HG03558 (cell line): ENCODE measurements at regions not wholly inside any gene's neighbourhood (a gene's known extent, or its start where the extent isn't known, plus 50 kb on each side); places are given as distances from the start of the nearest gene placed in this dataset.
"Not testable (repeated sequence)": the region's sequence is repeated elsewhere in the genome, so short reads cannot be mapped to it uniquely, and the experiment has no call there.

Experiments
- ATAC-seq: cut with Tn5 transposase; IDR thresholded peaks from one replicate; pipeline ENCODE4 v1.9.1; 2021; ENCODE audit warnings: moderate number of reproducible peaks; ENCODE audit not compliant: unreplicated experiment; ENCODE audit errors: extremely low read depth

GRCh38 chrX:52261125-52261462, 76.4 kb downstream of the MAGED4 start:
- ATAC-seq = no peak

- peak; percentile 94 for ATAC-seq
Observed at GRCh38 chrX:52261463-52262194, 76.9 kb downstream of the MAGED4 start.

DNA sequence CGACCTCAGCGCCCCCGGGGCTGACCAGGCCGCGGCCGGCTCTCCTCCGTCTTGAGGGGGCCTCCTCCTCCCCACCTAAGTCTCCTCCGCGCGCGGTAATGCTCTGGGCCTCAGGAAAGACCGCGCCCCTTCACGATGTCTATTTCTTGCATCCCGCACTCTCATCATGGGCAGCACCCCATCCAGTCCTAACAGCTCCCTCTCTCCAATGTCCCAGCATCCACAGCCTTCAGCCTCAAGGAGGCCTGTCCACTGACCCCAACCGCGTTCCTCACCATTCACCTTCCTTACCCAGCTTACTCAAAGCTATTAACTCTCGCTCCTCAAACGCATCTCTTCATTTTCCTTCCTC, 77.5 kb downstream of the MAGED4 start:
- no peak for ATAC-seq

- ATAC-seq = no peak
Observed at GRCh38 chrX:52263417-52263816, 78.7 kb downstream of the MAGED4 start.

DNA sequence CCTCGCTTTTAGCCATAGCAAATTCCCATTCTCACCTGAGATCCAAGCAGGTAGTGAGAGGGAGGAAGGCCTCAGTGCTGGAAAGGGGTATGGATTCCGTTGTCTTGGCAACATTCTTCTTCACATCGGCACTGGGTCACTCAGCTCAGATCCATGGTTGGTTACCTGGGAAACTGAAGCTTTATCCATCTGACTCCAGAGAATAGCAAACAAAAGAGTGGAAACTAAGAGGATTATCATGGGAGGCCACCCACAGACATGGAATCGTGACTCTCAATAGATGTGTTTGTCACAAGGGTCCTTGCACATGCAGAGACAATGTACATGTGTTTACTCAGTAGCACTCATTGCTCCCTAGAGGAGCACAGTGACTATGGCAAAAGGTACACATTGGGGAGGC, 81.0 kb downstream of the MAGED4 start:
- no peak for ATAC-seq

DNA sequence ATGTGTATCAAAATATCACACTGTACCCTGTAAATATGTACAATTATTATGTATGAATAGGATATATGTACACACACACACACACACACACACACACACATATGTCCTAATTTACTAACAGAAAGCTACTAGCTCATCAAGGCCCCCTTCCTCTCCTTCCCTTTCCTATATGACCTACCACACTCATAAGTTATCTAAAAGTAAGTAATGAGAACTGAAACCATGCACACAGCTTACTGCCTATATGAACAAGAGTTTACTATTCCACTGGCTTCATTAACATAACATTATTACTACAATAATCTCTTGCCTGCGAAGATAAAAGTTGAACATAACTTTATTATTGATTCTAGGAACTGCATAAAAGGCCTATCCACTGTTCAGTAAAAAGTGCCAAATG, 83.8 kb downstream of the MAGED4 start:
- not testable (repeated sequence) for ATAC-seq

GRCh38 chrX:52270453-52271116, 85.9 kb downstream of the MAGED4 start:
- ATAC-seq = no peak

GRCh38 chrX:52271206-52271605, 86.5 kb downstream of the MAGED4 start:
- ATAC-seq = no peak

DNA sequence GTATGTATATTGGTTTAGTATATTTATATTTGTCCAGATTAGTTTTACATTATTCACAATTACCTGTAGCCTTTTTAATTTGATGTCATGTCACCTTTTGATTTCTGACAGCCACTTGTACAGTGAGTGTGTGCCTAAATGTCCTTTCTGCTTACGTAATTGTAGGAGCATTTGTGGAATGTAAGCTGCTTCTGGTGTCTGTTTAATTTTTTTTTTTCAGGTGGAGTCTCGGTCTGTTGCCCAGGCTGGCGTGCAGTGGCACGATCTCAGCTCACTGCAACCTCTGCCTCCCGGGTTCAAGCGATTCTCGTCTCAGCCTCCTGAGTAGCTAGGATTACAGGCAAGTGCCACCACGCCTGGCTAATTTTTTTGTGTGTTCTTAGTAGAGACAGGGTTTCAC, 91.2 kb upstream of the XAGE2 start:
- no peak for ATAC-seq

GRCh38 chrX:52280812-52281211, 88.0 kb upstream of the XAGE2 start:
- ATAC-seq = no peak

DNA sequence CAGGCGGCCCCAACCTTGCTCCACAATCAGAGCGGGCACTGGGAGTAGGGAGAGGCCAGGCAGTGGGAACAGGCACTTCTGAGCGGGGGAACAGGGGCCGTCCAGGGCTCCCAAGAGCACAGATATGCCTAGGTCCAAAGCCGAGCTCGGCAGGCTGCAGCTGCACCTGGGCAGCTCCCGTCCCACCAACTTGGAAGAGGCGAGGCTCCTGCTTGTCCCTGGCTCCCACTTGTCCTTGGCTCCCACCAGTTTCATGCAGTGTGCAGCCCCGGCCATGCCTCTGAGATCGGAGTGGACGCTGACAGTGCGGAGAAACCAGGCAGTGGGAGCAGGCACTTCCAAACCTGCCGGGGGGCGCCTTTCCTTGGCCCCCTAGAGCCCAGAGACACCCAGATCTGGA, 84.0 kb upstream of the XAGE2 start:
- ATAC-seq = no peak

DNA sequence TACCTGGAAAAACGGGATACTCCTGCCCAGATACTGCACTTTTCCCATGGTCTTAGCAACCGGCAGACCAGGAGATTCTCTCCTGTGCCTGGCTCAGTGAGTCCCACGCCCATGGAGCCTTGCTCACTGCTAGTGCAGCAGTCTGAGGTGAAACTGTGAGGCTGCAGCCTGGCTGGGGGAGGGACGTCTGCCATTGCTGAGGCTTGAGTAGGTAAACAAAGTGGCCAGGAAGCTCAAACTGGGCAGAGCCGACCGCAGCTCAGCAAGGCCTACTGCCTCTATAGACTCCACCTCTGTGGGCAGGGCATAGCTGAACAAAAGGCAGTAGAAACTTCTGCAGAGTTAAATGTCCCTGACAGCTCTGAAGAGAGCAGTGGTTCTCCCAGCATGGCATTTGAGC, 69.9 kb upstream of the XAGE2 start:
- not testable (repeated sequence) for ATAC-seq

DNA sequence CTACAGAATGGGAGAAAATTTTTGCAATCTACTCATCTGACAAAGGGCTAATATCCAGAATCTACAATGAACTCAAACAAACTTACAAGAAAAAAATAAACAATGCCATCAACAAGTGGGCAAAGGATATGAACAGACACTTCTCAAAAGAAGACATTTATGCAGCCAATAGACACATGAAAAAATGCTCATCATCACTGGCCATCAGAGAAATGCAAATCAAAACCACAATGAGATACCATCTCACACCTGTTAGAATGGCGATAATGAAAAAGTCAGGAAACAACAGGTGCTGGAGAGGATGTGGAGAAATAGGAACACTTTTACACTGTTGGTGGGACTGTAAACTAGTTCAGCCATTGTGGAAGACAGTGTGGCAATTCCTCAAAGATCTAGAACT, 60.3 kb upstream of the XAGE2 start:
- ATAC-seq = not testable (repeated sequence)
